Vagina (tissue), 2 donors: ENCODE measurements at regions not wholly inside any gene's neighbourhood (a gene's known extent, or its start where the extent isn't known, plus 50 kb on each side); places are given as distances from the start of the nearest gene placed in this dataset.

Experiments
- DNase-seq, 2 donors: peaks; one replicate each; pipeline ENCODE4 v3.0.0-alpha.2; 2017; ENCODE audit errors: extremely low spot score in 2 of 2
- H3K27ac ChIP-seq: fragments of 200-600 bp; sonication (generic); one replicate; pipeline ENCODE4 v1.5.1; 2019
- H3K27me3 ChIP-seq: fragments of 200-600 bp; sonication (generic); one replicate; pipeline ENCODE4 v1.5.1; 2019
- H3K36me3 ChIP-seq, 2 donors: fragments of 200-600 bp; sonication (generic); one replicate each; pipeline ENCODE4 v1.5.1; 2017 to 2019
- H3K4me1 ChIP-seq: fragments of 200-600 bp; sonication (generic); one replicate; pipeline ENCODE4 v1.5.1; 2019
- H3K4me3 ChIP-seq, 2 donors: fragments of 200-600 bp; sonication (generic); 1 replicate in 1 of 2; 2 replicates in 1 of 2; pipeline ENCODE4 v1.5.1; 2016 to 2019
- H3K9me3 ChIP-seq: fragments of 200-600 bp; sonication (generic); one replicate; pipeline ENCODE4 v1.5.1; 2019
- POLR2A ChIP-seq, 2 donors: fragments of 450-650 bp; IDR thresholded peaks; one replicate each; pipeline ENCODE4 v1.6.1; 2017; ENCODE audit warnings: antibody characterized with exemption in 2 of 2, mild to moderate bottlenecking in 2 of 2, moderate library complexity in 2 of 2
- POLR2AphosphoS5 ChIP-seq, 2 donors: sonication (generic); formaldehyde crosslinking; IDR thresholded peaks; one replicate each; pipeline ENCODE4 v1.9.0; 2017; ENCODE audit warnings: antibody characterized with exemption in 2 of 2, mild to moderate bottlenecking in 2 of 2, low read depth in 1 of 2; ENCODE audit not compliant: insufficient read depth in 1 of 2
- intact Hi-C: fragments of 100-400 bp; cut with DNase I; formaldehyde crosslinking; loops from one replicate; pipeline ENCODE4 v1.15.1; 2023
- TF ChIP-seq, protein P1 (sequence below), 3 experiments: fragments of 450-650 bp in 2 of 3; fragments of 200-600 bp in 1 of 3; sonication (generic) in 1 of 3; IDR thresholded peaks; one replicate each; pipeline ENCODE4 v1.5.1; 2017 to 2019; ENCODE audit warnings: antibody characterized with exemption in 3 of 3, mild to moderate bottlenecking in 2 of 3, moderate library complexity in 2 of 3

DNA sequence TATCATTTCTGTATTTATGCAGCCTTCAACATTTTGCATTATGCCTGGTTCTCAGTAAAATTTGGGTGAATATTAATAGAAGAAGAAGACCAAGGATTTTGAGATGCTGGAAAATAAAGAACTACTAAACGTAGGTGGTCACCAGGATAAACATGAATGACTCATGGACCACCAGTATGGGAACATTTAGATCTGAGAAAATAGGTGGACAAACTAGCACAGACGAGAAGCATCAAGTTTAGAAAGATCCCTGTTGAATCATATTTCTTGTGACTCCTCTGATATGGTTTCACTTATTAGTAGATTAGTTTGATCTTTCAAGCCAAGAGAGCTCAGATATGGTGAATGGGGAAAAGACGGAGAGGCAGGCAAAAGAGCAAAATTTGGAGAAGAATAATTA, 97.9 kb downstream of the RAP2B start:
- Histone ChIP-seq H3K27me3 (no peaks in the 10 kb centered on the region), H3K27ac (no peak overlapping the region), H3K4me1 (no peaks in the 10 kb centered on the region), H3K36me3 (no peaks in the 10 kb centered on the region), H3K9me3 (no peaks in the 10 kb centered on the region), H3K4me3 (no peak overlapping the region)
- no peak for DNase-seq
- intact Hi-C loops = no loop called here
- TF ChIP-seq POLR2A (IDR thresholded peaks at IDR 0.05) (no peak), POLR2AphosphoS5 (IDR thresholded peaks at IDR 0.05; ENCODE audit: insufficient read depth in 1 of 2, low read depth in 1 of 2) (no peak)
- TF ChIP-seq, protein P1, sequence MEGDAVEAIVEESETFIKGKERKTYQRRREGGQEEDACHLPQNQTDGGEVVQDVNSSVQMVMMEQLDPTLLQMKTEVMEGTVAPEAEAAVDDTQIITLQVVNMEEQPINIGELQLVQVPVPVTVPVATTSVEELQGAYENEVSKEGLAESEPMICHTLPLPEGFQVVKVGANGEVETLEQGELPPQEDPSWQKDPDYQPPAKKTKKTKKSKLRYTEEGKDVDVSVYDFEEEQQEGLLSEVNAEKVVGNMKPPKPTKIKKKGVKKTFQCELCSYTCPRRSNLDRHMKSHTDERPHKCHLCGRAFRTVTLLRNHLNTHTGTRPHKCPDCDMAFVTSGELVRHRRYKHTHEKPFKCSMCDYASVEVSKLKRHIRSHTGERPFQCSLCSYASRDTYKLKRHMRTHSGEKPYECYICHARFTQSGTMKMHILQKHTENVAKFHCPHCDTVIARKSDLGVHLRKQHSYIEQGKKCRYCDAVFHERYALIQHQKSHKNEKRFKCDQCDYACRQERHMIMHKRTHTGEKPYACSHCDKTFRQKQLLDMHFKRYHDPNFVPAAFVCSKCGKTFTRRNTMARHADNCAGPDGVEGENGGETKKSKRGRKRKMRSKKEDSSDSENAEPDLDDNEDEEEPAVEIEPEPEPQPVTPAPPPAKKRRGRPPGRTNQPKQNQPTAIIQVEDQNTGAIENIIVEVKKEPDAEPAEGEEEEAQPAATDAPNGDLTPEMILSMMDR (IDR thresholded peaks at IDR 0.05) = no peak

DNA sequence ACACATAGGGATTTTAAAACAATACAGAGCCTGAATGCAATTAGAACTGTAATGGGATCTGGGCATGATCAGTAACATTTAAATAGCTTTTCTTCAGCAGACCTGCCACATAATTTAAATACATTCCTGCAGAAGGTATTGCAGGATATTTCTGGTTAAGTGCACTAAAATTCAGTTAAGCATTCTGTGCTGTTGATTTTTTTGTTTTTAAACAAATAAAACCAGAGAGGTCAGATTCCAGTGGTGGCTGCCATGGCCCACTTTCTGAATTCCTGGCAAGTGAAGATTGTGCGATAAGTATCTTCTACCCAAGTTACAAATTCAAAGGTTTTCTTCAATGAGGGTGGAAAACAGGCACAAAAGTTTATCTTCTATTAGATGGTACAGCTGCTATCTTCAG, 98.7 kb downstream of the RAP2B start:
- Histone ChIP-seq H3K36me3 (no peaks in the 10 kb centered on the region), H3K9me3 (no peaks in the 10 kb centered on the region), H3K27me3 (no peaks in the 10 kb centered on the region), H3K4me1 (no peaks in the 10 kb centered on the region), H3K27ac (no peak overlapping the region), H3K4me3 (no peak overlapping the region)
- intact Hi-C loops = no loop called here
- TF ChIP-seq, protein P1 (IDR thresholded peaks at IDR 0.05) = no peak
- no peak for DNase-seq

GRCh38 chr3:153266619-153267018, 104.6 kb downstream of the RAP2B start:
- Histone ChIP-seq H3K36me3 (no peaks in the 10 kb centered on the region), H3K27ac (no peak overlapping the region), H3K4me1 (no peaks in the 10 kb centered on the region), H3K4me3 (no peak overlapping the region), H3K27me3 (no peaks in the 10 kb centered on the region), H3K9me3 (no peaks in the 10 kb centered on the region)
- DNase-seq = no peak
- intact Hi-C loops = no loop called here
- TF ChIP-seq, protein P1 (IDR thresholded peaks at IDR 0.05) = no peak
- TF ChIP-seq POLR2AphosphoS5 (IDR thresholded peaks at IDR 0.05; ENCODE audit: insufficient read depth in 1 of 2, low read depth in 1 of 2) (no peak), POLR2A (IDR thresholded peaks at IDR 0.05) (no peak)

GRCh38 chr3:153268564-153269279, 106.7 kb downstream of the RAP2B start:
- H3K27ac ChIP-seq = no peak overlapping the region
- no peak overlapping the region for H3K4me3 ChIP-seq
- H3K4me1 ChIP-seq = no peaks in the 10 kb centered on the region
- H3K27me3 ChIP-seq = no peaks in the 10 kb centered on the region
- intact Hi-C loops = no loop called here
- H3K9me3 ChIP-seq = no peaks in the 10 kb centered on the region
- DNase-seq = no peak
- no peak for TF ChIP-seq POLR2AphosphoS5 (IDR thresholded peaks at IDR 0.05; ENCODE audit: insufficient read depth in 1 of 2, low read depth in 1 of 2)
- TF ChIP-seq, protein P1 (IDR thresholded peaks at IDR 0.05) = no peak
- TF ChIP-seq POLR2A (IDR thresholded peaks at IDR 0.05) = no peak
- H3K36me3 ChIP-seq = no peaks in the 10 kb centered on the region

- no peaks in the 10 kb centered on the region for H3K4me1 ChIP-seq
- no peak overlapping the region for H3K27ac ChIP-seq
- no peaks in the 10 kb centered on the region for H3K36me3 ChIP-seq
- H3K27me3 ChIP-seq = no peaks in the 10 kb centered on the region
- intact Hi-C loops = no loop called here
- DNase-seq = no peak
- TF ChIP-seq, protein P1 (IDR thresholded peaks at IDR 0.05) = no peak
- no peak for TF ChIP-seq POLR2AphosphoS5 (IDR thresholded peaks at IDR 0.05; ENCODE audit: insufficient read depth in 1 of 2, low read depth in 1 of 2)
- no peak for TF ChIP-seq POLR2A (IDR thresholded peaks at IDR 0.05)
- H3K9me3 ChIP-seq = no peaks in the 10 kb centered on the region
- no peak overlapping the region for H3K4me3 ChIP-seq
These were observed 107.7 kb downstream of the RAP2B start for GRCh38 chr3:153269730-153270129.
